ENCODE measurements at regions not wholly inside any gene's neighbourhood (a gene's known extent, or its start where the extent isn't known, plus 50 kb on each side); places are given as distances from the start of the nearest gene placed in this dataset.

- no peak for TF ChIP-seq CTCF (conservative IDR thresholded peaks at IDR 0.05)
- no peak for TF ChIP-seq ZFX (IDR thresholded peaks at IDR 0.05)
These were observed 72.6 kb upstream of the PAK5 start for GRCh38 chr20:9911519-9911918.
